GM12865 (cell line): ENCODE measurements at regions not wholly inside any gene's neighbourhood (a gene's known extent, or its start where the extent isn't known, plus 50 kb on each side); places are given as distances from the start of the nearest gene placed in this dataset.

Experiments used
- DNase-seq: peaks from one replicate; pipeline ENCODE4 v3.0.0; 2010; ENCODE audit warnings: low read depth
- H3K4me3 ChIP-seq: 2 replicates; pipeline ENCODE4 v1.5.1; 2011; ENCODE audit warnings: mild to moderate bottlenecking, low read depth, low read length, control low read depth
- CTCF ChIP-seq: IDR thresholded peaks from 2 replicates; pipeline ENCODE4 v1.5.1; 2011; ENCODE audit warnings: low read length, control low read depth, low read depth, inconsistent platforms; ENCODE audit not compliant: insufficient read depth; ENCODE audit errors: missing control alignments

- no peak for TF ChIP-seq CTCF
- no peak overlapping the region for H3K4me3 ChIP-seq
- DNase-seq = no peak
Measured at GRCh38 chr2:147500819-147501395, 343.9 kb upstream of the ACVR2A start.

- TF ChIP-seq CTCF = no peak
- H3K4me3 ChIP-seq = no peak overlapping the region
- no peak for DNase-seq
Measured at GRCh38 chr2:147500229-147500628, 344.6 kb upstream of the ACVR2A start.

- DNase-seq = peak; percentile 47
- no peak overlapping the region for H3K4me3 ChIP-seq
- no peak for TF ChIP-seq CTCF
Measured at GRCh38 chr2:147499785-147500184, 345.0 kb upstream of the ACVR2A start.

GRCh38 chr2:147495734-147496133 is 349.1 kb upstream of the ACVR2A start:
- H3K4me3 ChIP-seq = no peak overlapping the region
- no peak for TF ChIP-seq CTCF
- DNase-seq = no peak

GRCh38 chr2:147492471-147492870 is 352.4 kb upstream of the ACVR2A start:
- no peak overlapping the region for H3K4me3 ChIP-seq
- TF ChIP-seq CTCF = no peak
- DNase-seq = no peak

GRCh38 chr2:147491506-147491905 is 353.3 kb upstream of the ACVR2A start:
- no peak for TF ChIP-seq CTCF
- H3K4me3 ChIP-seq = no peak overlapping the region
- DNase-seq = no peak
